ENCODE measurements at regions not wholly inside any gene's neighbourhood (a gene's known extent, or its start where the extent isn't known, plus 50 kb on each side); places are given as distances from the start of the nearest gene placed in this dataset.

DNA sequence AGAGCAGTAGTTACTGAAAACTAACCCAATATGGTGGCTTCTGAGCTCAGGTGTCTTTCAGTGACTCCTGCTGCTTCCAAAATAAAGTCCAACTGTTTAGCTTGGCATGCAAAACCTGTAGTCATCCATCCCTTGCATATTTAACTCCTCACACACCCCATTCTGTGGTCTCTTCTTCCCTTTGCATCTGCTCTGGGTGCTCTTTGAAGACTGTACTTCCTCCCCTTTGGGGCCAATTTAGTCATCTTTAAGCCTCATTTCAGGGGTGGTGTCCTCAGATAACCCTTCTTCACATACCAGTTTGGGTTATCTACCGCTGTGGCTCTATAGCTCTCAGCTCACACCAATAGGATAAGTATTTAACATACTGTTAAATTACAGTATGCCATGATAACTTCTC, 209.9 kb upstream of the DMRT1 start:
- no peak for TF ChIP-seq CTCF (IDR thresholded peaks at IDR 0.05)
- no peak for TF ChIP-seq EP300 (IDR thresholded peaks at IDR 0.05)
- TF ChIP-seq POLR2A (IDR thresholded peaks at IDR 0.05) = no peak
